B cell (primary cell): ENCODE measurements at regions not wholly inside any gene's neighbourhood (a gene's known extent, or its start where the extent isn't known, plus 50 kb on each side); places are given as distances from the start of the nearest gene placed in this dataset.

ENCODE experiments used
- ATAC-seq: fragments of 200-7000 bp; cut with Tn5 transposase; one replicate; pipeline ENCODE4 v1.10.0; 2021; ENCODE audit warnings: low read depth, mild to moderate bottlenecking, moderate number of reproducible peaks, moderate library complexity
- CTCF ChIA-PET: fragments of 350-600 bp; sonication (Branson Sonifier 250); formaldehyde crosslinking; loops from one replicate; lab custom pipeline; 2021; ENCODE audit warnings: antibody characterized with exemption, inconsistent platforms; lab: Charles Lee
- POLR2A ChIA-PET: fragments of 350-600 bp; sonication (Branson Sonifier 250); formaldehyde crosslinking; loops from one replicate; lab custom pipeline; 2021; ENCODE audit warnings: antibody characterized with exemption; lab: Charles Lee
- DNase-seq: peaks from one replicate; pipeline ENCODE4 v3.0.0; 2013
- H2AFZ ChIP-seq: 2 replicates; pipeline ENCODE4 v1.6.1; 2012; ENCODE audit warnings: mild to moderate bottlenecking, low read depth, low read length; ENCODE audit not compliant: insufficient read depth, poor library complexity, severe bottlenecking
- H3K27ac ChIP-seq, 2 donors: 1 replicate in 1 of 2; 2 replicates in 1 of 2; pipeline ENCODE4 v1.5.1; 2012 to 2013; ENCODE audit warnings: low read length in 2 of 2, mild to moderate bottlenecking in 2 of 2, moderate library complexity in 1 of 2
- H3K27me3 ChIP-seq, 4 experiments: fragments of 200-600 bp in 1 of 4; sonication (generic) in 1 of 4; replicated peaks in 1 of 4; 1 replicate in 2 of 4; 2 replicates in 2 of 4; pipeline versions ENCODE4 v1.6.1 to v1.7.0; 2013 to 2016; ENCODE audit warnings: low read length in 3 of 4, mild to moderate bottlenecking in 2 of 4, mixed read lengths in 1 of 4, moderate library complexity in 1 of 4; ENCODE audit not compliant: insufficient read depth in 4 of 4, control insufficient read depth in 3 of 4; ENCODE audit errors: control extremely low read depth in 1 of 4
- H3K36me3 ChIP-seq, 2 experiments: replicated peaks in 1 of 2; 1 replicate in 1 of 2; 2 replicates in 1 of 2; pipeline versions ENCODE4 v1.6.1 to v1.7.1; 2013; ENCODE audit warnings: low read length in 1 of 2; ENCODE audit not compliant: insufficient read depth in 2 of 2, control insufficient read depth in 1 of 2; ENCODE audit errors: control extremely low read depth in 1 of 2, extremely low read depth in 1 of 2
- H3K4me1 ChIP-seq, 2 donors: fragments of 200-600 bp in 1 of 2; sonication (generic) in 1 of 2; 1 replicate in 1 of 2; 2 replicates in 1 of 2; pipeline versions ENCODE4 v1.5.1 to v1.6.1; 2013 to 2017; ENCODE audit warnings: low read length in 2 of 2; ENCODE audit not compliant: control insufficient read depth in 2 of 2, insufficient read depth in 2 of 2
- H3K4me2 ChIP-seq: replicated peaks from 2 replicates; pipeline ENCODE3; 2012; ENCODE audit warnings: mild to moderate bottlenecking, low read depth, low read length; ENCODE audit not compliant: poor library complexity, severe bottlenecking
- H3K4me3 ChIP-seq, 5 experiments: fragments of 200-600 bp in 1 of 5; sonication (generic) in 1 of 5; 1 replicate in 3 of 5; 2 replicates in 2 of 5; pipeline versions ENCODE4 v1.5.1 to v1.7.0; 2011 to 2016; ENCODE audit warnings: low read length in 4 of 5, mild to moderate bottlenecking in 4 of 5, low read depth in 2 of 5, control low read depth in 1 of 5, moderate library complexity in 1 of 5; ENCODE audit not compliant: insufficient read depth in 1 of 5; ENCODE audit errors: control extremely low read depth in 1 of 5, extremely low read depth in 1 of 5
- H3K79me2 ChIP-seq: fragments of 200-600 bp; sonication (generic); one replicate; pipeline ENCODE4 v1.6.0; 2016; ENCODE audit warnings: low read length; ENCODE audit not compliant: control insufficient read depth, insufficient read depth
- H3K9ac ChIP-seq: fragments of 200-600 bp; sonication (generic); 2 replicates; pipeline ENCODE4 v1.6.1; 2017; ENCODE audit warnings: mild to moderate bottlenecking, low read length, moderate library complexity
- H3K9me3 ChIP-seq, 3 donors: one replicate each; pipeline versions ENCODE4 v1.6.1 to v1.7.1; 2013; ENCODE audit warnings: low read length in 2 of 3; ENCODE audit not compliant: control insufficient read depth in 2 of 3, insufficient read depth in 1 of 3; ENCODE audit errors: control extremely low read depth in 1 of 3
- H4K20me1 ChIP-seq: 2 replicates; pipeline ENCODE4 v1.6.0; 2012; ENCODE audit warnings: mild to moderate bottlenecking, low read length; ENCODE audit not compliant: insufficient read depth, control insufficient read depth, poor library complexity, severe bottlenecking
- H3K27ac Mint-ChIP-seq: one replicate; pipeline ENCODE4 v1.8.0; 2021; ENCODE audit warnings: mixed read lengths
- H3K27me3 Mint-ChIP-seq: one replicate; pipeline ENCODE4 v1.8.0; 2021; ENCODE audit warnings: mixed read lengths
- H3K4me1 Mint-ChIP-seq: one replicate; pipeline ENCODE4 v1.8.0; 2021; ENCODE audit warnings: mixed read lengths
- H3K4me3 Mint-ChIP-seq: one replicate; pipeline ENCODE4 v1.8.0; 2021; ENCODE audit warnings: mixed read lengths
- H3K9me3 Mint-ChIP-seq: one replicate; pipeline ENCODE4 v1.8.0; 2022; ENCODE audit warnings: mixed read lengths; ENCODE audit not compliant: insufficient read depth
- EZH2 ChIP-seq: IDR thresholded peaks from 2 replicates; pipeline ENCODE4 v1.6.1; 2012; ENCODE audit warnings: borderline replicate concordance, low read depth, mild to moderate bottlenecking, moderate library complexity, low read length; ENCODE audit not compliant: insufficient read depth, poor library complexity, severe bottlenecking
- WGBS: methylation state at CpG from one replicate; pipeline ENCODE4 v1.1.5; 2013; ENCODE audit warnings: missing lambda C conversion rate; ENCODE audit not compliant: insufficient coverage; 5-methylcytosine and 5-hydroxymethylcytosine counted together
- intact Hi-C: fragments of 100-400 bp; cut with micrococcal nuclease; formaldehyde crosslinking; loops from one replicate; pipeline ENCODE4 v1.10.0; 2022
- TF ChIP-seq, protein P1 (sequence below): fragments of 200-600 bp; IDR thresholded peaks from one replicate; pipeline ENCODE4 v1.8.0; 2022; ENCODE audit warnings: antibody characterized with exemption, mild to moderate bottlenecking

DNA sequence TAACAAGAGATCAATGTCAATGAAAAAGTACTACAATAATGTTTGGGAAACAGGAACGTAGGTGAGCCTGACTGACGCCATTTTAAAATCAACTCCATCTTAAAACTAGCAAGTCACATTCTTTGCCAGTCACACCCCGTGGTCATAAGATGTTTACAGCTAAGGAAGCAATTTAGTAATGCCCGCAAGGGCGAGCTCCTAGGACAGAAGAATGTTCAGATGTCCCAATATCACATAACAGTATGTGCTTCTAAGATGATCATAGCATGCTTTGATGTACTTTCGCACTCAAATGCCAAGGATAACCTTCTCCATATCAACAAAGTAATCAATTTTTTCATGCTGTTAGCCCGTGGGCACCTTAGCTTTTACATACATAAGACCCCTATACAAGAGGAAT, 113.8 kb upstream of the EGFR start:
- 82% methylated on average over 2 of the region's 7 CpGs for WGBS
- Histone ChIP-seq H3K9ac (no peak overlapping the region), H3K4me1 (no peaks in the 10 kb centered on the region), H3K79me2 (no peaks in the 10 kb centered on the region), H4K20me1 (no peaks in the 10 kb centered on the region), H2AFZ (no peak overlapping the region), H3K4me3 (no peak overlapping the region), H3K4me2 (no peak overlapping the region), H3K27ac (no peak overlapping the region), H3K9me3 (no peaks in the 10 kb centered on the region), H3K36me3 (no peaks in the 10 kb centered on the region), H3K27me3 (peaks cover 0 to 3% (median 0%) of the 10 kb centered on the region in 4 experiments)
- CTCF ChIA-PET, result no interaction called here
- Mint-ChIP-seq H3K9me3 (no peaks in the 10 kb centered on the region), H3K4me1 (no peaks in the 10 kb centered on the region), H3K27ac (no peak overlapping the region), H3K4me3 (no peak overlapping the region), H3K27me3 (no peaks in the 10 kb centered on the region)
- no peak for ATAC-seq
- POLR2A ChIA-PET, result no interaction called here
- TF ChIP-seq, protein P1, sequence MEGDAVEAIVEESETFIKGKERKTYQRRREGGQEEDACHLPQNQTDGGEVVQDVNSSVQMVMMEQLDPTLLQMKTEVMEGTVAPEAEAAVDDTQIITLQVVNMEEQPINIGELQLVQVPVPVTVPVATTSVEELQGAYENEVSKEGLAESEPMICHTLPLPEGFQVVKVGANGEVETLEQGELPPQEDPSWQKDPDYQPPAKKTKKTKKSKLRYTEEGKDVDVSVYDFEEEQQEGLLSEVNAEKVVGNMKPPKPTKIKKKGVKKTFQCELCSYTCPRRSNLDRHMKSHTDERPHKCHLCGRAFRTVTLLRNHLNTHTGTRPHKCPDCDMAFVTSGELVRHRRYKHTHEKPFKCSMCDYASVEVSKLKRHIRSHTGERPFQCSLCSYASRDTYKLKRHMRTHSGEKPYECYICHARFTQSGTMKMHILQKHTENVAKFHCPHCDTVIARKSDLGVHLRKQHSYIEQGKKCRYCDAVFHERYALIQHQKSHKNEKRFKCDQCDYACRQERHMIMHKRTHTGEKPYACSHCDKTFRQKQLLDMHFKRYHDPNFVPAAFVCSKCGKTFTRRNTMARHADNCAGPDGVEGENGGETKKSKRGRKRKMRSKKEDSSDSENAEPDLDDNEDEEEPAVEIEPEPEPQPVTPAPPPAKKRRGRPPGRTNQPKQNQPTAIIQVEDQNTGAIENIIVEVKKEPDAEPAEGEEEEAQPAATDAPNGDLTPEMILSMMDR, result no peak
- TF ChIP-seq EZH2, result no peak
- intact Hi-C loops, result no loop called here
- DNase-seq, result no peak

DNA sequence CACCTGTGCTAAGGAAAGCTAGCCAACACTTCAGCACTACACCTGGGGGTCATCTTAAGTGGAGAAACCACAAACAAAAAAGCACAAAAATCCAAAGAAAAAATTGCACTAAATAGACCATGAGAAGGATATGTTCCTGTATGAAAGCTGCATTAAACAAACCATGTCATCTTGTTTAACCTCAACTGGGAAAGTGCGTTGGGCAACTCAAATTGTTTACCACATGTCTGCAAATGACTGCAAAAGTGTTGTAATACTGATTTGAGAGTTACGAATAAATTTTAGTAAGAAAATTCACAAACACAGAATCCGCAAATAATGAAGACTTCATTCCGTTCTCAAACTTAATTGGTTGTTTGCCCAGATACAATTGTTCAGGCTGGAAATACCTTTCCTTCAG, 111.9 kb upstream of the EGFR start:
- peaks cover 0 to 2% (median 0%) of the 10 kb centered on the region in 4 experiments for H3K27me3 ChIP-seq
- peaks cover 0 to 4% (median 0%) of the 10 kb centered on the region in 3 donors for H3K9me3 ChIP-seq
- no peak for DNase-seq
- TF ChIP-seq, protein P1, result no peak
- no peak for TF ChIP-seq EZH2
- H3K27me3 Mint-ChIP-seq, result no peaks in the 10 kb centered on the region
- H3K9ac ChIP-seq, result no peak overlapping the region
- H3K4me3 ChIP-seq, result no peak overlapping the region
- H3K4me2 ChIP-seq, result no peak overlapping the region
- H3K79me2 ChIP-seq, result no peaks in the 10 kb centered on the region
- ATAC-seq, result no peak
- POLR2A ChIA-PET, result no interaction called here
- no peak overlapping the region for H3K27ac ChIP-seq
- intact Hi-C loops, result no loop called here
- no peak overlapping the region for H2AFZ ChIP-seq
- no peaks in the 10 kb centered on the region for H3K9me3 Mint-ChIP-seq
- no peaks in the 10 kb centered on the region for H3K36me3 ChIP-seq
- H3K4me1 ChIP-seq, result no peaks in the 10 kb centered on the region
- H3K4me3 Mint-ChIP-seq, result no peak overlapping the region
- H3K27ac Mint-ChIP-seq, result no peak overlapping the region
- no peaks in the 10 kb centered on the region for H4K20me1 ChIP-seq
- WGBS, result no CpG with 5 or more reads among the region's 4 CpGs
- CTCF ChIA-PET, result no interaction called here
- no peaks in the 10 kb centered on the region for H3K4me1 Mint-ChIP-seq
